T-helper 1 cell treated with Interleukin-12 subunit alpha and Interleukin-12 subunit beta and Interleukin-4 antibody, amounts not matched to agents 30 μg/mL and 1 μg/mL, for 36 hours (primary cell): ENCODE measurements at regions not wholly inside any gene's neighbourhood (a gene's known extent, or its start where the extent isn't known, plus 50 kb on each side); places are given as distances from the start of the nearest gene placed in this dataset.

Experiments
- H3K27ac Mint-ChIP-seq: one replicate; pipeline ENCODE4 v1.8.0; 2021; ENCODE audit warnings: mild to moderate bottlenecking, mixed read lengths
- H3K27me3 Mint-ChIP-seq: one replicate; pipeline ENCODE4 v1.8.0; 2021; ENCODE audit warnings: low read depth, mixed read lengths
- H3K36me3 Mint-ChIP-seq: one replicate; pipeline ENCODE4 v1.8.0; 2021; ENCODE audit warnings: low read depth, mixed read lengths
- H3K4me1 Mint-ChIP-seq: one replicate; pipeline ENCODE4 v1.8.0; 2021; ENCODE audit warnings: low read depth, mixed read lengths
- H3K4me3 Mint-ChIP-seq: one replicate; pipeline ENCODE4 v1.8.0; 2021; ENCODE audit warnings: mild to moderate bottlenecking, moderate library complexity, mixed read lengths
- H3K9me3 Mint-ChIP-seq: one replicate; pipeline ENCODE4 v1.8.0; 2021; ENCODE audit warnings: mixed read lengths

DNA sequence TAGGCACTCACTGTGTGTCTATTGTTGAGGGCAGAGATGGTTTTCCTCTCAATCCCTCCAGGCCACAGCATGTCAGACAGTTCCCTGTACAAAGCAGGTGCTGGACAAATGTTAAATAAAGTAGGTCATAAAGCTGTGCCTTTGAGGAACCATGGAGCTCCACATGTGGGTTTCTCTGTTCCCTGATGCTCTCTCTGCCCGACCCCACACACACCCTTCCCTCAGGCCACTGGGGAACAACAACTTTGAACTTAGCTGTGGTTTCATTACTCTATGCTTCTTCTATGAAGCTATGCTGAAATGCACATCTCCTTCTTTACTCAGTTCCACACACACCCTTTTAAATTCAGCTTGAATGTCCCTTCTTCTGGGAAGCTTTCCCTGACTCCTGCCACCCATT, 415.3 kb downstream of the HRH4 start:
- H3K27ac Mint-ChIP-seq, result no peak overlapping the region
- no peaks in the 10 kb centered on the region for H3K27me3 Mint-ChIP-seq
- no peaks in the 10 kb centered on the region for H3K4me1 Mint-ChIP-seq
- no peaks in the 10 kb centered on the region for H3K36me3 Mint-ChIP-seq
- no peaks in the 10 kb centered on the region for H3K9me3 Mint-ChIP-seq
- no peak overlapping the region for H3K4me3 Mint-ChIP-seq

DNA sequence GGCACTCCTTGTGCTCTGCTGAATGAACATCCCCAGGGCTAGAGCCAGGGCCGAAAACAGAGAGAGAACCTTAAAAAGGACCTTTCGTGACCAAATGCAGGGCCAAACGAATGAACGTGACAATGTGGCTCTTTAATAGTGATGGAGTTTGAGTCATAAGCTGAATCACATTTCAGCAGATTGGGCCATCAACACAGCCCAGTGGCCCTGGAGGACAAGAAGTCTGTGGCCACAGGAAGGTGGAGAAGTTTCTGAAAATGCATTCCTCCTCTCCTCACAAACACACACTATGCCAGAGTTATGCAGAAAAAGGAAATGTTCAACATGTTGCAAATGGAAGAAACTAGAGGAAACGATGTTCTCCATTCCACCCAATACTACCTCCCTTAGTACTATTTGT, 415.8 kb downstream of the HRH4 start:
- H3K27ac Mint-ChIP-seq, result no peak overlapping the region
- H3K4me3 Mint-ChIP-seq, result no peak overlapping the region
- H3K27me3 Mint-ChIP-seq, result no peaks in the 10 kb centered on the region
- H3K4me1 Mint-ChIP-seq, result no peaks in the 10 kb centered on the region
- H3K36me3 Mint-ChIP-seq, result no peaks in the 10 kb centered on the region
- H3K9me3 Mint-ChIP-seq, result no peaks in the 10 kb centered on the region

DNA sequence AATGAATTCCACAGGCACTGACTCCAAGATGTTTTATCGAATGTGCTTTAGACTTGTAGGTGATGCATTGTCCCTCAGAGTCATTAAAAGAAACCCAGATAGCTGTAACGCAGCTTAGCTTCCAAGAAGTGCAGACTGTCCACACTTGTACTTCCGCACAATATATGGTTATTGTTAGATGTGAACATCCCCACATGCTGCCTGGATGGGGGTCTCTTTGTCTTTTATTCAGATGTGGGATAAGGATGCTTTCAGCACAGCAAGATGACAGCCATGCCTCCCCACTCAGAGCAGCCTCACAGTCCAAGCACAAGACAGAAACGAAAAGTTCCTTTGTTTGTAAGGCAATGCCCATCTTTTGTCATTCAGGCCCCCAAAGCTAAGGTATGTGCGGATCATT, 416.6 kb downstream of the HRH4 start:
- Mint-ChIP-seq H3K27me3 (no peaks in the 10 kb centered on the region), H3K9me3 (no peaks in the 10 kb centered on the region), H3K27ac (no peak overlapping the region), H3K36me3 (no peaks in the 10 kb centered on the region), H3K4me3 (no peak overlapping the region), H3K4me1 (no peaks in the 10 kb centered on the region)

DNA sequence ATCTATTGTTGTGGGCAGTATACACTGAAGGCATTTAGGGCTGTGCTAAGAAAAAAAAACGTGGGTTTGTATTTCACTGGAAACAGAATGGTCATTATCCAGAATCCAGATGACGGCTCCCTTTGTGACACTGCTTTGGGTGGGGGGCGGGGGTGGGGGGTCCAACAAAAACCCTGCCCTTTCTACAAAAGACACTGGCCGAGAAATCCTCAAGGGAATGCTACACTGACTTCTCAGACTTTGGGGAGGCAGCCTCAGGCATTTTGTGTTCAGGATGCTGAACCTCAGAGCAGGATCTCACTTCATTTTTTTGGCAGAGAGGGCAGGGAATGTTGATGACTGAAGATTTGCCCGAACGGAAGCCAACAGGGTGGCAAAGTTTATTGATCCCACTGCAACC, 417.1 kb downstream of the HRH4 start:
- no peak overlapping the region for H3K27ac Mint-ChIP-seq
- no peaks in the 10 kb centered on the region for H3K4me1 Mint-ChIP-seq
- no peaks in the 10 kb centered on the region for H3K9me3 Mint-ChIP-seq
- H3K4me3 Mint-ChIP-seq, result no peak overlapping the region
- no peaks in the 10 kb centered on the region for H3K36me3 Mint-ChIP-seq
- no peaks in the 10 kb centered on the region for H3K27me3 Mint-ChIP-seq

DNA sequence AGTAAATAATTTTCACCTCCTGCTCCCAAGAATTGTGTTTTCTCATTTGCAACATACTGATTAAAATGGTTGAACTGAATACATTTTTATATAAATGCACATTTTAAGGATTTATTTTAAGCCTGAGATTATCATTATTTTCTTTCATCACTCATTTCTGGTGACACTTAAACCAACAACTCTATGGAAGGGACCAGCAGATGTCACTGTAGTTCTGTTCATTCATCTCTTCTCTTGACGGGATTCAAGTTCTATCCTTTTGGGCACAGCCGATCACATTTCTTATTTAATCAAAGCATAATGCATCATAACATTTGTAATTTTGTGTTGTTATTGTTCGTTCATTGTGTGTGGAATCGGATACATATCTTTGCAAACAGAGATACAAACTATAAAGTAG, 417.9 kb downstream of the HRH4 start:
- H3K27me3 Mint-ChIP-seq, result no peaks in the 10 kb centered on the region
- no peak overlapping the region for H3K4me3 Mint-ChIP-seq
- no peak overlapping the region for H3K27ac Mint-ChIP-seq
- no peaks in the 10 kb centered on the region for H3K36me3 Mint-ChIP-seq
- no peaks in the 10 kb centered on the region for H3K4me1 Mint-ChIP-seq
- H3K9me3 Mint-ChIP-seq, result no peaks in the 10 kb centered on the region

DNA sequence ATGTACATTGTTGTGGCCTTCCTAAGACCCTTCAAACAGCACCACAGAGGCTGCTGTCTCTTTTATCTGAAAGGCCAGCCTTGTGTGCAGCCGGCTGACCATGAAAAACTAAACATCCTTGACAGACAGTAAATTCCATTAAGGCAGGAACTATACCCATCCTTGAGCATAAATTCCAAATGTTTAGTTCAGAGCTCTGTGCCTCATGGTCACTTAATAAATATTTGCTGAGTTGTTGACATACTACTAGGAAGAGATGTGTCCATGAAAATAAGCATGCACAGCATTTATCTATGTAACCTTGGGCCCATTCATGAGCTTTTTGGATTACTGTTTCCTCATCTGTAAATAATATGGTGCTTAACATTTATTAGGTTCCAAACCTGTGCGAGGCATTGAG, 424.8 kb downstream of the HRH4 start:
- H3K27me3 Mint-ChIP-seq, result no peaks in the 10 kb centered on the region
- no peak overlapping the region for H3K4me3 Mint-ChIP-seq
- H3K36me3 Mint-ChIP-seq, result no peaks in the 10 kb centered on the region
- no peaks in the 10 kb centered on the region for H3K9me3 Mint-ChIP-seq
- H3K27ac Mint-ChIP-seq, result no peak overlapping the region
- no peaks in the 10 kb centered on the region for H3K4me1 Mint-ChIP-seq

- Mint-ChIP-seq H3K27me3 (no peaks in the 10 kb centered on the region), H3K27ac (no peak overlapping the region), H3K4me1 (no peaks in the 10 kb centered on the region), H3K9me3 (peaks cover 6% of the 10 kb centered on the region), H3K4me3 (no peak overlapping the region), H3K36me3 (no peaks in the 10 kb centered on the region)
Observed at GRCh38 chr18:24894880-24895279, 434.4 kb downstream of the HRH4 start.

GRCh38 chr18:24897461-24897860, 437.0 kb downstream of the HRH4 start:
- no peaks in the 10 kb centered on the region for H3K36me3 Mint-ChIP-seq
- peaks cover 16% of the 10 kb centered on the region for H3K9me3 Mint-ChIP-seq
- no peaks in the 10 kb centered on the region for H3K4me1 Mint-ChIP-seq
- H3K27ac Mint-ChIP-seq, result no peak overlapping the region
- H3K27me3 Mint-ChIP-seq, result no peaks in the 10 kb centered on the region
- H3K4me3 Mint-ChIP-seq, result no peak overlapping the region

DNA sequence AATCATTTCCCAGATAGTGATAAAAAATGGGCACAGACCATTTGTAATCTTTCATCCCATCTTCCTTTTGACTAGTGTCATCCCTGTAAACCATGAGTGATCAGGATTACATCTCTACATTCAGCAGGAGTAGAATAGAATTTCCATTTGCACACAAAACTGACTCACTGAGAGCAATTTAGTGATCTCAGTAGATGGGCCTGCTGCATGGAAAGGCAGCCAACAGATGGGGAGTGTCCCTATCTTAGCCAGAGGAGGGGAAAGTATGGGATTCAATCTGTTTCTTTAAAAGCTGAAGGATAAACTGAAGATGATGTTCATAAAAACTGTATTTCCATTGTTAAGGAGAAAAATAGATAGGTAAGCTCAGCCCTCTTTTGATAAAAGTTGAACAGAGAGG, 441.7 kb downstream of the ZNF521 start:
- H3K4me3 Mint-ChIP-seq, result no peak overlapping the region
- no peaks in the 10 kb centered on the region for H3K9me3 Mint-ChIP-seq
- H3K36me3 Mint-ChIP-seq, result no peaks in the 10 kb centered on the region
- H3K4me1 Mint-ChIP-seq, result no peaks in the 10 kb centered on the region
- no peaks in the 10 kb centered on the region for H3K27me3 Mint-ChIP-seq
- no peak overlapping the region for H3K27ac Mint-ChIP-seq

DNA sequence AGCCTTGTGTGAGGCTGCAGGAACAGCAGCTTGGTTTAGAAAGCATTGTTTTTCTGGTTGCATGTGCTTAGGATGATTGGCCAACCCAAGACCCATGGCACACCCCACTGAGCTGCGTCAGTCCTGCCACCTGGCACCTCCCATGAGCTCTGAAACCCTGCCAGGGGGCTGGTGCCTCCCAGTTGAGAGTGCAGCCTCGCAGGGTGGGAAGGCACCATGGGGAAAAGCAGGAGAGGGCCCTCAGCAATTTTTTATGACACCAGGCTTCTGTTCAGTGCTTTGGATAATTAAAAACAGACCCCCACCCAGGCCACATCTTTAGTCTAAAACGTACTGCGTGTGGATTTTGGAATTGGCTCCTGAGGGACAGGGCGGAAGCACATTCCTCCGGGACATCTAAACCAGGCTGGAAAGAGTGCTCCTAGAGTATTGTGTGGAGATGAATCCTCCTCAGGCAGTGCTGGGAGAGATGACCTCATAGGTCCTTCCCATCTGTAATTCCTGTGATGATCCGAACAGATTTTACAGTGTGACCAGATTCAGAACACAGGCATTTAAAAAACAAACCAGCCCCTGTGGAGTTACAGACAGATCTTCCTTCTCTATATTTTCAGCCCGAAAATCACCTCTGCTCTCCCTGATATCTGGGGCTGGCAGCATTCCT, 438.3 kb downstream of the ZNF521 start:
- H3K4me3 Mint-ChIP-seq, result no peak overlapping the region
- no peaks in the 10 kb centered on the region for H3K4me1 Mint-ChIP-seq
- H3K27me3 Mint-ChIP-seq, result no peaks in the 10 kb centered on the region
- no peaks in the 10 kb centered on the region for H3K9me3 Mint-ChIP-seq
- no peak overlapping the region for H3K27ac Mint-ChIP-seq
- H3K36me3 Mint-ChIP-seq, result no peaks in the 10 kb centered on the region

DNA sequence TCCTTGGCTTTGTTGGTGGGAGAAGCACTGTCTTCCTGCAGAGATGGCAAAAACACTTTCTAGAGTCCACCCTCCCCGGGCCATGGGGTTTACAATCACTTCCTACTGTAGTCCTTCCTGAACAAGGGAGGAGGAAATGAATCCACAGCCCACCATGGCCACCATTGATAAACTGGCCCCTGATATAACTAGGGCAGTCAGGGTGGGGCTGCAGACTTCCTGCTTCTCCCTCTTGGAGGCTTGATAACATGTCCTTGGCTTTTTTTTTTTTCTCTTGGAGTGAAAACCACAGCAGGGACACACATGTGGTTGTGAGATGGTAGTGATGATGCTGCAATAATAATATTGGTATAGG, 437.8 kb downstream of the ZNF521 start:
- Mint-ChIP-seq H3K4me3 (no peak overlapping the region), H3K4me1 (no peaks in the 10 kb centered on the region), H3K36me3 (no peaks in the 10 kb centered on the region), H3K27ac (no peak overlapping the region), H3K27me3 (no peaks in the 10 kb centered on the region), H3K9me3 (no peaks in the 10 kb centered on the region)

- Mint-ChIP-seq H3K4me1 (no peaks in the 10 kb centered on the region), H3K9me3 (no peaks in the 10 kb centered on the region), H3K27me3 (no peaks in the 10 kb centered on the region), H3K4me3 (no peak overlapping the region), H3K36me3 (no peaks in the 10 kb centered on the region), H3K27ac (no peak overlapping the region)
Observed at GRCh38 chr18:24914685-24915084, 437.3 kb downstream of the ZNF521 start.

DNA sequence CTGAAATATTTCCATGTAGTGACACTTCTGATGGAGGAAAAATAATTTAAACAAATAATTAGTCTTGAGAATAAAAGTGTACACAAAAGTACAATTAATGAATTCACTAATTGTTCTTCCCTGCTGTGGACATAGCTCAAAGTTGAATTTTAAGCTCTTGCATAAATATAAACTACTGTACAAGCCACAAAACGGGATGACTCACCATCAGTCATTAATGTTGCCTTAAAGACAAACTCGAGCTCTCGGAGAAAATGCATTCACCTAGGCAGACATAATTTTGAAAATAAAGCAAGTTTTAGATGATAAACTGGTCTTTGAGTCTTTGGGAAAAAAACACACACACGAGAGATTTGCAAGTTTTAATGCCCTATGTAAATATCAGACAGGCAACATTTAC, 436.4 kb downstream of the ZNF521 start:
- Mint-ChIP-seq H3K4me1 (no peaks in the 10 kb centered on the region), H3K36me3 (no peaks in the 10 kb centered on the region), H3K27ac (no peak overlapping the region), H3K4me3 (no peak overlapping the region), H3K9me3 (no peaks in the 10 kb centered on the region), H3K27me3 (no peaks in the 10 kb centered on the region)

GRCh38 chr18:24917767-24918166, 434.2 kb downstream of the ZNF521 start:
- Mint-ChIP-seq H3K9me3 (no peaks in the 10 kb centered on the region), H3K27me3 (no peaks in the 10 kb centered on the region), H3K4me1 (no peaks in the 10 kb centered on the region), H3K27ac (no peak overlapping the region), H3K36me3 (no peaks in the 10 kb centered on the region), H3K4me3 (no peak overlapping the region)

- Mint-ChIP-seq H3K36me3 (no peaks in the 10 kb centered on the region), H3K4me1 (no peaks in the 10 kb centered on the region), H3K27ac (no peak overlapping the region), H3K4me3 (no peak overlapping the region), H3K9me3 (no peaks in the 10 kb centered on the region), H3K27me3 (no peaks in the 10 kb centered on the region)
Observed at GRCh38 chr18:24918257-24918656, 433.7 kb downstream of the ZNF521 start.

- Mint-ChIP-seq H3K4me3 (no peak overlapping the region), H3K36me3 (no peaks in the 10 kb centered on the region), H3K27ac (no peak overlapping the region), H3K27me3 (no peaks in the 10 kb centered on the region), H3K9me3 (no peaks in the 10 kb centered on the region), H3K4me1 (no peaks in the 10 kb centered on the region)
Observed at GRCh38 chr18:24919181-24919797, 432.7 kb downstream of the ZNF521 start.
